NCI-H82 treated with DMSO at 0.1 percent for 48 hours (cell line): ENCODE measurements at regions not wholly inside any gene's neighbourhood (a gene's known extent, or its start where the extent isn't known, plus 50 kb on each side); places are given as distances from the start of the nearest gene placed in this dataset.
"Not testable (repeated sequence)": the region's sequence is repeated elsewhere in the genome, so short reads cannot be mapped to it uniquely, and the experiment has no call there.

Source experiments
- DNase-seq: peaks from one replicate; lab custom pipeline; 2025; ENCODE audit not compliant: unreplicated experiment; lab: John Stamatoyannopoulos, UW

- no peak for DNase-seq
Observed at GRCh38 chr7:109402107-109402506, 832.4 kb downstream of the DNAJB9 start.

DNA sequence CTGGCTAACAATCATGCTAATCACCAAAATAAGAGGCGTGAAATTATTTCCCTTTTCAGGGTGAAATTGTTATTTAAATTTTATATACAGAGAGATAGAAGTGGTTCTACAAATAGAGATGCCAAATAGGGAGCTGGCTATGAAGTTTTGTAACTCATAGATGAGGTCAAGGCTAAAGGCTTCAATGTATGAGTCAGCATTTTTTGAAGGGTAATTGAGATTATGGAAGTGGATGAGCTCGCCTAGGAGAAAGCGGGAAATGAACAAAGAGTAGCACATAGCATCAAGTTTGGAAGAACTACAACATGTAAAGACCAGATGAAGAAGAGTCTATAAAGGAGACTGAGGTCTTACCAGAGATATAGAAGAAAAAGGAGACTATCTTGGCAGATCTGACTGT, 838.1 kb downstream of the DNAJB9 start:
- DNase-seq, result no peak

GRCh38 chr7:109437957-109438356, 868.3 kb downstream of the DNAJB9 start:
- no peak for DNase-seq

DNA sequence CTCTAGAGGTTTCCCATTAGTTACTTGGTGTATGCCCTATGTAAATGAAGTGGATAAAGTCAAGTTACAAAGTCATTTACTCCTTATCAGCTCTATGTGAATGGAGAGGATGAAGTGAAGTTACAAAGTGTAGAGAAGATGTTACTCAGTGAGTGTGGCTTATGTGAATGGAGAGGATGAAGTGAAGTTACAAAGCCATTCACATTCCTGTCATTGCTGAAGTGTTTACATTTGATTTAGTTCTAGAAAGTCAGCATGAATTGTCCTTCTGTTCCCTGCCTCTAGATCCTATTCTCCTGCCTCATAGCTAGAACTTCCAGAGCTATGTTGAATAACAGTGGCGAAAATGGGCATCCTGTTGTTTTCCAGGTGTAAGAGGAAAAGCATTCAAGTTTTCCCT, 880.1 kb downstream of the DNAJB9 start:
- no peak for DNase-seq

- no peak for DNase-seq
Observed at GRCh38 chr7:109456116-109456515, 886.4 kb downstream of the DNAJB9 start.

DNA sequence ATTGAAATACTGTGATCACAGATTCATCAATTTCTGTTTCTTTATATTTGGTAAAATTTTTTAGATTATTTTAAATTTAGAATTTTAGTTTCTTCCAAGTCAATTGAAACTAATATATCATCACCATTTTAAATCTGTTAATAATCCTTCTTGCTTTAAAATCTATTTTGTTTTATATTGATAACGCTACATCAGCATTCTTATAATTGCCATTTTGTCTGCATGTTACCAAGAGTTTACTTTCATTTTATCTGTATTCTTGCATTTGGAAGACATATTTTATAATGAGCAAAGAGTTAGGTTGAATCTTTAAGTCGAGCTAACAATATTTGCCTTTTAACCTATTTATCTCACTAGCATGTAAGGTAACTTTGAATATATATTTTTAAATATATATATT, 890.6 kb downstream of the DNAJB9 start:
- no peak for DNase-seq

GRCh38 chr7:109462171-109462570, 892.5 kb downstream of the DNAJB9 start:
- DNase-seq, result no peak

DNA sequence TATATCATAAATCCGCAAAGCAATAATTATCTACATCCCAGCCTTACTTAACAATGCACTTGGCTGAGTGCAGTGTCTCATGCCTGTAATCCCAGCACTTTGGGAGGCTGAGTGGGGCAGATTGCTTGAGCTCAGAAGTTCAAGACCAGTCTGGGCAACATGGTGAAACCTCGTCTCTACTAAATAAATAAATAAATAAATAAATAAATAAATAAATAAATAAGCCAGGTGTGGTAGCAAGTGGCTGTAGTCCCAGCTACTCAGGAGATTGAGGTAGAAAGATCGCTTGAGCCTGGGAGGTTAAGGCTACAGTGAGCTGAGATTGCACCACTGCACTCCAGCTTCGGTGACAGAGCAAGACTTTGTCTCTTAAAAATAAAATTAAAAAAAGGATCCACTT, 898.1 kb downstream of the DNAJB9 start:
- DNase-seq, result not testable (repeated sequence)

- DNase-seq, result no peak
Observed at GRCh38 chr7:109473172-109473571, 903.5 kb downstream of the DNAJB9 start.

GRCh38 chr7:109476409-109476808, 906.7 kb downstream of the DNAJB9 start:
- DNase-seq, result no peak

DNA sequence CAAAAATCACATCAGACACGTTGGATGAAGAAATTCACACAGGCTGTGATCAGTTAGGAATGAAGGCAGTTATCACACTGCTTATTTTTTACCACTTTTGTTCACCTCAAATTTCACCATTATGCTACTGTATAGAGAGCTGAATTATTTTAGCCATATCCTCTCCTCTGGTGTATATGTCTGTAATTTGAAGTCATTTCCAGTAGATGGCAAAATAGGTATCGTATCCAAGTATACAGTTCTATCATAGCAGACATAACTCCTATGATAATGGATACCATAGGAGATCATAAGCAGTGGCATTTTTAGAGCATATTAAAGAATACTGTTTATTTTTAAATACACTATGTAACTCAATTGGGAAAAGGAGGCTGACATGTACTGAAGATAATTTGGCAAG, 909.7 kb downstream of the DNAJB9 start:
- no peak for DNase-seq

- not testable (repeated sequence) for DNase-seq
Observed at GRCh38 chr7:109490607-109491006, 920.9 kb downstream of the DNAJB9 start.

DNA sequence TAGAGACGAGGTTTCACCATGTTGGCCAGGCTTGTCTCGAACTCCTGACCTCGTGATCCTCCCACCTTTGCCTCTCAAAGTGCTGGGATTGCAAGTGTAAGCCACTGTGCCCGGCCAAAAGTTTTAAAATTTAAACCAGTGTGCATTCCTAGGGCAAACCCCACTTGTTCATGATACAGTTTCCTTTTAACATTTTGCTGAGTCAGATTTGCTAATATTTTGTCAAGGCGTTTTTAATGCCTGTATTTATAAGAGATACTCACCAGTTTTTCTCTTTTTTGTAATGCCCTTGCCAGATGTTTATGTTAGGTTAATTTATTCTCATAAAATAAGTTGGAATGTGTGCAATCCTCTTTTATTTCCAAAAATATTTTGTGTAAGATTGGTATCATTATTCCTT, 927.4 kb downstream of the DNAJB9 start:
- no peak for DNase-seq

- DNase-seq, result no peak
Observed at GRCh38 chr7:109498131-109498530, 928.5 kb downstream of the DNAJB9 start.

- no peak for DNase-seq
Observed at GRCh38 chr7:109503421-109503820, 933.7 kb downstream of the DNAJB9 start.

DNA sequence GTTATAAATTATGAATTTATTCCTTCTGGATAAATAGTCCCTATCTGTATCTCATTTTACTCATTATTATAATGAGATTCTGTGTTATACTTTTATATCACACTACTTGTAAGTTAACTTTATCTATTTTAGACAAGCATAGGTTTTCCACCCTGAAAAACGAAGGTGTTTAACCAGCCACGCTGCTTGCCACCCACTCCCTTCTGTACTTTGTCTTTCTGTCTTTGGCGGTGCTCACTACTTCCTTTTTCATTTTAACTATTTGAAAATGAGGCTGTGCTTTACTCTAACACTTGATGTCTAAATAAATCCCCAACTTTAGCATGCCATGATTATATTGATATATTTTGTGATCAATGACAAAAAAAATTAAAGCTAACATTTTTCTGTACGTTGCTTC, 952.9 kb downstream of the DNAJB9 start:
- DNase-seq, result no peak

DNA sequence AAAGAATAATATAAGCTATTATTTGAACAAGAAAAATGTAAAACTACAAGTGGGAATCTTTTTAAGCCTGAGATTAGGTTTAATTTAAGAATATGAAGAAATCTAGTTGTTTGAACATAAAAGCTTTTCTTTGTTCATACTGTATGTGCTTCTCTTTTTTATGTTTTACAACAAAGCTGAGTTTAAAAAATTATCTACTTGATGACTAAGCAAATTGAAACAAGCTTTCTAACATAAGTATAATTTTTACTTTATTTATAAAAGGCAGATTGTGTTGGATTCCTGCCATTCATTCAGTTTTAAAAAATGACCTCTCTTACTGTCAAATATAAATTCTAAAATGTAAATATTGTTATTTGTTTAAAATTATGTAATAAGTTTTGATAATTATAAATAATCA, 958.2 kb downstream of the DNAJB9 start:
- no peak for DNase-seq

DNA sequence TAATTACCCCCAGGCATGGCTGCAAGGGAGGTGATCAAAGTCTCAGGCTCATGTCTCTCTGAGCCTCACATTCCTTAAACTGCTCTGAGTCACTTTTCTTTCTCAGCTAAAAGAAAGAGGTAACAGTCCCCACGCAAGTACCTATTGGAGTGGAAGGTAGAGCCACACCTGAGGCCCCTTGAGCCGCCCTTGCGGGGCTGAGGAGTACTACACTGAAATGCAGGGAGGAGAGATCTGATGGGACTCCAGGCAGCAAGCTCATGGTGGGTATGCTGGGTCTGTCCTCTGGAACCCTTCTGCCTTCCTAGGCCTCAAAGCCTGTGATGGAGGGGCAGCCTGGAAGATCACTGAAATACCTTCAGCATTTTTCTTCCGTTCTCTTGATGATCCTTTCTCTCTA, 960.0 kb downstream of the DNAJB9 start:
- no peak for DNase-seq

DNA sequence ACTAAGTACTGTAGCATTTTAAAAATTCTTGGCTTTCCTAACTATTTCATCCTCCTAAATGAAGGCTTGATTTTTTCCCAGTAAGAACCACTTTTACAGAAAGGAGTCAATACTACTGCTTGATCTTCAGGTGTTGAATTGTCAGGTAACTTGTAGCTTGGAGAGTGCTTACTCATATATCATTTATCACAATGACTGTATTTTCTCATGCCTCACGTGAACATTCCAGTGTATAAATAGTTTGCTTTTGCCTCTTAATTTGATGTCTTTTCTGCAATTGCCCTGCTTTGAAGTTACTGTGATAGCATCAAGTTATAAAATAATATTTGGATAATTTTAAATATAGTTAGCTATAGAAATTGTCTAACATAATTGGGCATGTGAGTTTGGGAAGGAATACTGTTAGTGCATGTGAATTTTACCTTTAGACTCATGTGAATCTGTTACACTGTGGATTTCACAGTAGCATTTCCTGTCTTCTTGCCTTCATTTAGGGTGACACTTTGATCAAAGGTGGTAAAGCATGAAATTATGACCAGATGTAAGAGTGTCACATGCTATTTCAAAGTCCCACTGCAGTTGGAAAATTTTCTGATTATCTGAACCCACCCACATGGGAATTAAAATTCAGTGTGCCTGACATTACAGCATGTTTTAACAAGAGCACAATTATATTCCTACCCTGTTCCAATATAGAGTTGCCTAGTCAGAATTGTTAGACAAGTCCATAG, 962.8 kb downstream of the DNAJB9 start:
- no peak for DNase-seq

DNA sequence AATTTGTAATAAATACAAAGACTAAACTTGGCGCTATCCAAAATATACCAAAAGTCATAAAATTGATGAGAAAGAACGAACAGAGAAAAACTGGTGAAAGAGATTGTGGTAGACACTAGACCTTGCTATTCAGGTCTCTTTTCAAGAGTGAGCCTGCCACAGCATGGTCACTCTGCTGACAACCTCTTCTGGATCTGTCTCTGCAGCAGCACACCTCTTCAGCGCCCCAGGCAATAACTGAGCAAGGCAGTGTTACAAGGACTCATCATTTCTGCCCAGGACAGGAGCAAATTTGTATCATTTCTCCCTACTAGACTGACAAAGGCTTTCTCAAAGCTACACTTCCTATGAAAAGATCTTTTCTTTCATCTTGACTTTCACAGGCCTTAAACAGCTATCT, 976.0 kb downstream of the DNAJB9 start:
- DNase-seq, result no peak

GRCh38 chr7:109549471-109550193, 980.0 kb downstream of the DNAJB9 start:
- peak; percentile 60 for DNase-seq

- no peak for DNase-seq
Observed at GRCh38 chr7:109552017-109552416, 982.3 kb downstream of the DNAJB9 start.

DNA sequence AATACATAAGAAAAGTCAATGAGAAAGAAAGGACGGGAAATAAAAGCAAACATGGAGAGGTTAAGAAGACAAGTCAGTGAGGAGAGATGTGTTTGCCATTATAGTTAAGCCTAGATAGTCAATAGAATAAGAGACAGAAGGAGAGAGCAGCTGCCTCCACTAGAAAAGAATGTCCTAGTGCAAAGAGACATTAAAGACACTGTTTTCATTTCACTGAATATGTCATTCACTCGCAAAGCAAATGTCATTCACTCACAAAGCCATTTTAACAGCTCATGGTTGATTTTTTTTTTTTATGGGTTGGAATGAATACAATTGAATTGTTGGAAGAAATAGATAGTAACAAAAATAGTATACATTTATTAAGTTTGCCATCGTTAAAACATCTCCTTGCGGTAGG, 1007.6 kb downstream of the DNAJB9 start:
- no peak for DNase-seq
